Esophagus squamous epithelium (tissue), 5 donors: ENCODE measurements at regions not wholly inside any gene's neighbourhood (a gene's known extent, or its start where the extent isn't known, plus 50 kb on each side); places are given as distances from the start of the nearest gene placed in this dataset.

Source experiments
- DNase-seq: peaks from one replicate; lab custom pipeline; 2025; lab: John Stamatoyannopoulos, UW
- H3K27ac ChIP-seq, 4 donors: fragments of 200-600 bp; sonication (generic); one replicate each; pipeline ENCODE4 v1.5.1; 2016 to 2019; ENCODE audit warnings: mild to moderate bottlenecking in 1 of 4
- H3K27me3 ChIP-seq, 4 donors: fragments of 200-600 bp; sonication (generic); 1 replicate in 3 of 4; 2 replicates in 1 of 4; pipeline versions ENCODE4 v1.5.1 to v1.6.0; 2017 to 2021; ENCODE audit warnings: antibody characterized with exemption in 1 of 4
- H3K36me3 ChIP-seq, 3 donors: fragments of 200-600 bp; sonication (generic); one replicate each; pipeline ENCODE4 v1.5.1; 2016 to 2019
- H3K4me1 ChIP-seq, 3 donors: fragments of 200-600 bp; sonication (generic); one replicate each; pipeline ENCODE4 v1.5.1; 2017 to 2019
- H3K4me3 ChIP-seq, 4 donors: fragments of 200-600 bp; sonication (generic); 1 replicate in 3 of 4; 2 replicates in 1 of 4; pipeline ENCODE4 v1.5.1; 2016 to 2019; ENCODE audit warnings: mild to moderate bottlenecking in 2 of 4, moderate library complexity in 1 of 4
- H3K9me3 ChIP-seq, 3 donors: fragments of 200-600 bp; sonication (generic); one replicate each; pipeline ENCODE4 v1.5.1; 2016 to 2019
- POLR2A ChIP-seq, 4 donors: fragments of 450-650 bp; IDR thresholded peaks; one replicate each; pipeline ENCODE4 v1.6.1; 2017; ENCODE audit warnings: antibody characterized with exemption in 4 of 4, mild to moderate bottlenecking in 4 of 4, moderate library complexity in 3 of 4
- WGBS, 2 donors: methylation state at CpG; one replicate each; pipeline ENCODE4 v1.1.5; 2018; 5-methylcytosine and 5-hydroxymethylcytosine counted together
- intact Hi-C: fragments of 100-400 bp; cut with DNase I; formaldehyde crosslinking; loops from one replicate; pipeline ENCODE4 v1.15.0; 2022
- TF ChIP-seq, protein P1 (sequence below), 6 experiments: fragments of 450-650 bp in 4 of 6; fragments of 200-600 bp in 2 of 6; sonication (generic) in 2 of 6; IDR thresholded peaks; one replicate each; pipeline ENCODE4 v1.5.1; 2016 to 2019; ENCODE audit warnings: antibody characterized with exemption in 6 of 6, mild to moderate bottlenecking in 4 of 6, moderate library complexity in 4 of 6
- donor health status: DM: yes; HTN: yes; CAD: no.

DNA sequence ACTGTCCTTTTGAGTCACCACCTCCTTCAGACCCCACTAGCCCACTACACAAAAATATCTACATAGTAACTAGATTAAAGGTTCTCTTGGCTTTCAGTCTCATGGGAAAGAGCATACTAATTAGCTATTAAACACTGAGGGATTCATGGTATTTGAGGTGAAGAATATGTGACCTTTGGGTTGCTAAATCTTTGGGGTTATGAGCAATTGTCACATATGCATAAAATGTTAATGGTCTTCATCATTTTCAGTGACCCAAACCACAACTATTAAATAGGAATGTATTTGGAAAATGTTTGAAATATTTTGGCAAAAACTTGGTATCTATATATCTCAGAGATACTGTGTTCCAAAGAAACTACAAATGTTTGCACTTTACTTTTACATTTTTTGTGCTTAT, 365.1 kb downstream of the MAGEB5 start:
- TF ChIP-seq, protein P1, sequence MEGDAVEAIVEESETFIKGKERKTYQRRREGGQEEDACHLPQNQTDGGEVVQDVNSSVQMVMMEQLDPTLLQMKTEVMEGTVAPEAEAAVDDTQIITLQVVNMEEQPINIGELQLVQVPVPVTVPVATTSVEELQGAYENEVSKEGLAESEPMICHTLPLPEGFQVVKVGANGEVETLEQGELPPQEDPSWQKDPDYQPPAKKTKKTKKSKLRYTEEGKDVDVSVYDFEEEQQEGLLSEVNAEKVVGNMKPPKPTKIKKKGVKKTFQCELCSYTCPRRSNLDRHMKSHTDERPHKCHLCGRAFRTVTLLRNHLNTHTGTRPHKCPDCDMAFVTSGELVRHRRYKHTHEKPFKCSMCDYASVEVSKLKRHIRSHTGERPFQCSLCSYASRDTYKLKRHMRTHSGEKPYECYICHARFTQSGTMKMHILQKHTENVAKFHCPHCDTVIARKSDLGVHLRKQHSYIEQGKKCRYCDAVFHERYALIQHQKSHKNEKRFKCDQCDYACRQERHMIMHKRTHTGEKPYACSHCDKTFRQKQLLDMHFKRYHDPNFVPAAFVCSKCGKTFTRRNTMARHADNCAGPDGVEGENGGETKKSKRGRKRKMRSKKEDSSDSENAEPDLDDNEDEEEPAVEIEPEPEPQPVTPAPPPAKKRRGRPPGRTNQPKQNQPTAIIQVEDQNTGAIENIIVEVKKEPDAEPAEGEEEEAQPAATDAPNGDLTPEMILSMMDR (IDR thresholded peaks at IDR 0.05) = no peak
- TF ChIP-seq POLR2A (IDR thresholded peaks at IDR 0.05) = no peak
- H3K27me3 ChIP-seq = no peaks in the 10 kb centered on the region
- H3K9me3 ChIP-seq = no peaks in the 10 kb centered on the region
- H3K36me3 ChIP-seq = no peaks in the 10 kb centered on the region
- intact Hi-C loops = no loop called here
- DNase-seq = no peak
- H3K4me3 ChIP-seq = no peak overlapping the region
- H3K4me1 ChIP-seq = no peaks in the 10 kb centered on the region
- H3K27ac ChIP-seq = no peak overlapping the region

GRCh38 chrX:26580021-26580420, 364.1 kb downstream of the MAGEB5 start:
- DNase-seq = no peak
- H3K4me1 ChIP-seq = no peaks in the 10 kb centered on the region
- no peak overlapping the region for H3K27ac ChIP-seq
- no peaks in the 10 kb centered on the region for H3K27me3 ChIP-seq
- TF ChIP-seq POLR2A (IDR thresholded peaks at IDR 0.05) = no peak
- TF ChIP-seq, protein P1 (IDR thresholded peaks at IDR 0.05) = no peak
- 22 to 33% methylated on average over 1 of the region's 1 CpG for WGBS, 2 donors
- no peaks in the 10 kb centered on the region for H3K36me3 ChIP-seq
- intact Hi-C loops = no loop called here
- H3K9me3 ChIP-seq = no peaks in the 10 kb centered on the region
- H3K4me3 ChIP-seq = no peak overlapping the region

- H3K36me3 ChIP-seq = no peaks in the 10 kb centered on the region
- DNase-seq = no peak
- no peaks in the 10 kb centered on the region for H3K27me3 ChIP-seq
- H3K4me1 ChIP-seq = no peaks in the 10 kb centered on the region
- H3K27ac ChIP-seq = no peak overlapping the region
- intact Hi-C loops = no loop called here
- no peak overlapping the region for H3K4me3 ChIP-seq
- H3K9me3 ChIP-seq = no peaks in the 10 kb centered on the region
- TF ChIP-seq, protein P1 (IDR thresholded peaks at IDR 0.05) = no peak
- no peak for TF ChIP-seq POLR2A (IDR thresholded peaks at IDR 0.05)
Observed at GRCh38 chrX:26574234-26574633, 358.3 kb downstream of the MAGEB5 start.

GRCh38 chrX:26562156-26562555, 346.2 kb downstream of the MAGEB5 start:
- no peak for DNase-seq
- Histone ChIP-seq H3K27me3 (no peaks in the 10 kb centered on the region), H3K9me3 (no peaks in the 10 kb centered on the region), H3K27ac (no peak overlapping the region), H3K36me3 (no peaks in the 10 kb centered on the region), H3K4me1 (no peaks in the 10 kb centered on the region), H3K4me3 (no peak overlapping the region)
- intact Hi-C loops = no loop called here
- no peak for TF ChIP-seq POLR2A (IDR thresholded peaks at IDR 0.05)
- TF ChIP-seq, protein P1 (IDR thresholded peaks at IDR 0.05) = no peak
- 21 to 25% methylated on average over 1 of the region's 1 CpG for WGBS, 2 donors

GRCh38 chrX:26559855-26560254, 343.9 kb downstream of the MAGEB5 start:
- intact Hi-C loops = no loop called here
- no peak for DNase-seq
- no peak overlapping the region for H3K27ac ChIP-seq
- no peaks in the 10 kb centered on the region for H3K27me3 ChIP-seq
- 38 to 65% methylated on average over 3 of the region's 3 CpGs for WGBS, 2 donors
- no peaks in the 10 kb centered on the region for H3K36me3 ChIP-seq
- H3K9me3 ChIP-seq = no peaks in the 10 kb centered on the region
- H3K4me3 ChIP-seq = no peak overlapping the region
- no peaks in the 10 kb centered on the region for H3K4me1 ChIP-seq
- TF ChIP-seq, protein P1 (IDR thresholded peaks at IDR 0.05) = no peak
- no peak for TF ChIP-seq POLR2A (IDR thresholded peaks at IDR 0.05)
